Hematopoietic multipotent progenitor cell (in vitro differentiated cells): ENCODE measurements at regions not wholly inside any gene's neighbourhood (a gene's known extent, or its start where the extent isn't known, plus 50 kb on each side); places are given as distances from the start of the nearest gene placed in this dataset.
A peak's percentile ranks its signal among the peaks of the same experiment; 100 is the strongest.

Experiments used
- DNase-seq, 3 donors: peaks; one replicate each; pipeline ENCODE4 v3.0.0-alpha.2; 2011 to 2015; ENCODE audit warnings: low read depth in 2 of 3, low spot score in 2 of 3

- no peak for DNase-seq
These were observed 155.0 kb downstream of the SETD4 start for GRCh38 chr21:35905096-35905962.

- no peak for DNase-seq
These were observed 159.8 kb downstream of the SETD4 start for GRCh38 chr21:35900539-35900938.

GRCh38 chr21:35896060-35896459 is 164.3 kb downstream of the SETD4 start:
- no peak for DNase-seq

- DNase-seq = no peak
These were observed 164.7 kb downstream of the SETD4 start for GRCh38 chr21:35895598-35895997.

GRCh38 chr21:35893156-35893555 is 167.2 kb downstream of the SETD4 start:
- no peak for DNase-seq

- no peak for DNase-seq
These were observed 173.4 kb downstream of the SETD4 start for GRCh38 chr21:35886887-35887286.

- no peak for DNase-seq
These were observed 174.3 kb downstream of the SETD4 start for GRCh38 chr21:35885942-35886541.

GRCh38 chr21:35882791-35883240 is 177.5 kb downstream of the SETD4 start:
- DNase-seq = no peak

- no peak for DNase-seq
These were observed 186.9 kb downstream of the SETD4 start for GRCh38 chr21:35873441-35873840.

GRCh38 chr21:35871906-35872305 is 188.4 kb downstream of the SETD4 start:
- no peak for DNase-seq

GRCh38 chr21:35868869-35869223 is 191.5 kb downstream of the SETD4 start:
- DNase-seq = no peak

GRCh38 chr21:35868005-35868868 is 192.1 kb downstream of the SETD4 start:
- peak in 2 of 3 donors; percentile 46 to 74 for DNase-seq

- DNase-seq = no peak
These were observed 196.3 kb downstream of the SETD4 start for GRCh38 chr21:35864039-35864438.

GRCh38 chr21:35862969-35863368 is 197.4 kb downstream of the SETD4 start:
- no peak for DNase-seq

- DNase-seq = no peak
These were observed 198.7 kb downstream of the SETD4 start for GRCh38 chr21:35861661-35862060.

GRCh38 chr21:35860189-35860869 is 200.0 kb downstream of the SETD4 start:
- DNase-seq = no peak

- no peak for DNase-seq
These were observed 200.6 kb downstream of the SETD4 start for GRCh38 chr21:35859677-35860076.

- DNase-seq = no peak
These were observed 203.2 kb downstream of the SETD4 start for GRCh38 chr21:35857095-35857494.

GRCh38 chr21:35855484-35855883 is 204.8 kb downstream of the SETD4 start:
- DNase-seq = no peak

GRCh38 chr21:35854281-35854680 is 206.0 kb downstream of the SETD4 start:
- no peak for DNase-seq
